ENCODE measurements at regions not wholly inside any gene's neighbourhood (a gene's known extent, or its start where the extent isn't known, plus 50 kb on each side); places are given as distances from the start of the nearest gene placed in this dataset.

DNA sequence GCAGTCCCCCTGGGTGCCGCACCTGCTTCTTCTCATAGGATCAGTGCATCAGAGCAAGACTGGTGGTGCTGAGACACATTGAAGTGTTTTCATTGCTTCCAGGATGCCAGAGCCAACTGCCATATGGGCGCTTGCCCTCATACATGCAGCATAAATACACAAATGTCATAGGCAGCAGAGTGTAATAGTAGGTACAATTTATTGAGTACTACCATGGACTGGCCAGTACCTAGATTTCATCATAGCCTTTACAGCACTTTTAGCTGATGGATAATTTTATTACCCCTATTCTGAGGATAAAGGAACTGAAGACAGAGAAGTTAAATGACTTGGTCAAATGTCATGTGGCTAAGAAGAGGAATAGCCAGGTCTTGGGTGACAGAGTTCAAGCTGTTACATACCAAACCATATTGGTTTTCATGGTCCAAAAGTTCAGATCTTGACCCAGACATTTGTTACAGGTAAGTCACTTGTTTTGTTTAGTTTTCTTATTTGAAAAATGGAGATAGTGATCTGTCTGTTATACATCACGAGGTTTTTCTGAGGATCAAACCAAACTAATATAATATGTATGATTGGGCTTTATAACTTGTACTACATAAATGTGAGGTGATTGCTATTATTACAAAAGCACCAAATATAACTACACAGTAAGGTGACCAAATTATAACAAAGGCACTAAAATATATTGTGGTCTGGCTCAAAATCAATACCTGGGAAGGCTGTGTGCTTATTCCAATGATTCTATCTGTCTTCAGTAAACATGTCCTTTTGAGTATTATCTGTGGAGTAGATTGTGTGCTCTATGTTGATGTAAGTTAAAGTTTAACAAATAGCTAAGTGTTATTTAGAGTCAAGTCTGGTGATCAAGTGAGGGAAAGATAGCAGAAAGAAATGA, 151.9 kb upstream of the CYRIA start:
- DNase-seq (ENCODE audit: low read depth): no peak

DNA sequence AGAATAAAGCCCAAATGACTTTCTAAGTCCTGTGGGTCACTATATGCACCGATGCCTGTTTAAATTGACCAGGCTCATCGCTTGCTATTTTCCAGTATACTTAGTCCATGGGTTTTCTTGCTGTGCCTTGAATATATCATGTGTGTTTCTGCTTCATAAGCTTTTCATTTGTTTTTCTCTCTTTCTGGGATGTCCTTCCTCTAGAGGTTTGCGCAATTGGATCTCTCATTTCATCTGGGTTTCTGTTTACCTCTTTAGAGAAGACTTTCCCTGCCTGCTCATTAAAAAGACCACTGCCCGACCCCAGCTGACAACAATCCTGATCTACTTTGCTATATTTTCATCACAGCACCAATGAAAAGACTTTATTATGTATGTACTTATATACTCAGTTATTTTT, 150.9 kb upstream of the CYRIA start:
- no peak for DNase-seq (ENCODE audit: low read depth)

DNA sequence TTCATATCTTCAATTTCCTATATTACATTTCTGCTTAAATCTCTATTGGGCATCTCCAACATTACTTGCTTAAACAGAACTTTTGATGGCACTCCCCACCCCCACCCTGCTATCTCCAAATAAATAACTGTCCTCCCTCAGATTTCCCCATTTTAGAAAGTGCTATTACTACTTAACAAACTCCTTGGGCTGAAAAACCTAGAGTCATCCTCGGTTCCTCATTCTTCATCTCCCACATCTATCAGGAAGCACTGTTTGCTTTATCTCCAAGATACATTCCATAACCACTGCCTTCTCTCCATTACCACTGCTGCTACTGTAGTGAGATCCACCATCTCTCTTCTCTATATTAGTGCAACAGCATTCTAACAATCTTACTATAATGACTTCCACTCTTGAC, 150.4 kb upstream of the CYRIA start:
- DNase-seq (ENCODE audit: low read depth): no peak

DNA sequence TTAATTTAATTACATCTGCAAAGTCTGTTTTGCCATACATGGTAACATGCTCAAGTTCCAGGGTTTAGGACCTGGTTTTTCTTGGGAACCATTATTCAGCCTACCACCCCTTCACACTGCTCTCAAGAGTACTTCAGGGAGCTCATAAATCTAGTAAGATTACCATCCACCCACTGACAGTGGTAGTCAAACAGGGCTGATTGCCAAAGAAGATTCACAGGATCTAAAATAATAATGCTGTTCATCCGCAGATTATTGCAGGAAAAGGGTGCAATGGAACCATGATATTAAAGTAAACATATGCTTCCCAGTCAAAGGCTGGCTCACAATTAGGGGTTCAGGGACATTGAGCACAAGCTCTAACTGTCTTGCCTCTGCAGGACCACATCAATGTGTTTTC, 148.0 kb upstream of the CYRIA start:
- DNase-seq (ENCODE audit: low read depth): no peak

DNA sequence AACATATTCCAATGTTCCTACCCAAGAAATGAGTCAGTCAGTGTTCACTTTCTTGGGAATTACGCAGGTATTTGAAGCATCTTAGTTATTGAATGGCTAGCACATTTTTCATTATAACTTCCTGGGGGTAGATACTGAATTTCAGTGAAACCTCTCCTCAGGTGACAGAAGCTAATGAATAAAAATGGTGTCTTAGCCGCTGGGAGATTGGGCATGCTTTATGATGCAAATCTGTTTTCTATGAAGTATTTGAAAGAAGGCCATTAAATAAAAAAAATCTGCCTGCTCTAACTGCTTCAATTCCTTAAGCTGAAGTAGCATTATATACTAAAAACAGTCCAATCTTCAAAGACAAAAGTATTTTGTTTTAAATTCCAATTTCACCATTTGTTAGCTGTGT, 132.8 kb upstream of the CYRIA start:
- no peak for DNase-seq (ENCODE audit: low read depth)

DNA sequence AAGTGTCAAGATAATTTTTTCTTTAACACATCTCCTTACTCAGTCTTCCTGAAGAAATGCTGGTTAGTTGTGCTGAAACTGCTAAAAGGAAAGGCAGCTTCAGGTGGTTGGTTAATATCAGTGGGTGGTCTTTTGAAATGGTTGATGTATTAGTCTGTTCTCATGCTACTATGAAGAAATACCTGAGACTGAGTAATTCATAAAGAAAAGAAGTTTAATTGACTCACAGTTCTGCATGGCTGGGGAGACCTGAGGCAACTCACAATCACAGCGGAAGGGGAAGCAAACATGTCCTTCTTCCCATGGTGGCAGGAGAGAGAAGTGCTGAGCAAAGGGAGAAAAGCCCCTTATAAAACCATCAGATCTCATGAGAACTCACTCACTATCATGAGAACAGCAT, 125.9 kb upstream of the CYRIA start:
- DNase-seq (ENCODE audit: low read depth): no peak

DNA sequence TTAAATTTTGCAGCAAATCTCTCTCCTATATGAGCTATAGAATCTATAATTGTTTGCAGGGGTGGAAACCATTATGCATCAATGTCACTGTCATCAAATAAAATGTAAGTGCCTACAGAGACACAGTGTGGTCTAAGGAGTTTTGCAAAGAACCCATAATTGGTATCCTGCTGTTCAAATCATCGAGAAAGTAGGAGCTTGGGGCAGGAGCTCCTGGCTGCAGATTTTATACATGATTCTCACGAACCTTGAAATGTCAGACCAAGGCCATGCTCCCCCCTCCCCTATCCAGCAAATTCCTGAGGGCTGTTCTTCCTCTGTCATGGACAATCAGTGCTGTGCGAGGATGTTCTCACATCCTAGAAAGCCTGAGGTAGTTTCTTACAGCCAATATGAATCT, 119.5 kb upstream of the CYRIA start:
- no peak for DNase-seq (ENCODE audit: low read depth)

DNA sequence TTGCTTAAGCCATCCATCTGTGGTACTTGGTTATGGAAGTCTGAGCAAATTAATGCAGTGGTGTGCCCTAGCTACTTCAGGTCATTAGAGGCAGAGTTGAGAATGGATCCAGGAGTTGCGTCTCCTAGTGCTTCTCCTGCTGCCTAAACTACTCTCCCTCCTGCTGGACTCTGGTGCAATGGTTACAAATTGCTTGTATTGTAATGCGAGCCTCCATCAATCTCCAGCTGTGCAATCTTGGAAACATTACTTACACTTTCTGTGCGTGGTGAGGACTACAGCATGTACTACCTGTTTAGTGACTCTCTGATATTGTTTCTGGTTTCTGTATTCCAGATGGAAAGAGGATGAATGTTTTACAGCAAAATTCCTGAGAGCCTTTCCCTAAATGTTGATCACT, 119.0 kb upstream of the CYRIA start:
- DNase-seq (ENCODE audit: low read depth): no peak

DNA sequence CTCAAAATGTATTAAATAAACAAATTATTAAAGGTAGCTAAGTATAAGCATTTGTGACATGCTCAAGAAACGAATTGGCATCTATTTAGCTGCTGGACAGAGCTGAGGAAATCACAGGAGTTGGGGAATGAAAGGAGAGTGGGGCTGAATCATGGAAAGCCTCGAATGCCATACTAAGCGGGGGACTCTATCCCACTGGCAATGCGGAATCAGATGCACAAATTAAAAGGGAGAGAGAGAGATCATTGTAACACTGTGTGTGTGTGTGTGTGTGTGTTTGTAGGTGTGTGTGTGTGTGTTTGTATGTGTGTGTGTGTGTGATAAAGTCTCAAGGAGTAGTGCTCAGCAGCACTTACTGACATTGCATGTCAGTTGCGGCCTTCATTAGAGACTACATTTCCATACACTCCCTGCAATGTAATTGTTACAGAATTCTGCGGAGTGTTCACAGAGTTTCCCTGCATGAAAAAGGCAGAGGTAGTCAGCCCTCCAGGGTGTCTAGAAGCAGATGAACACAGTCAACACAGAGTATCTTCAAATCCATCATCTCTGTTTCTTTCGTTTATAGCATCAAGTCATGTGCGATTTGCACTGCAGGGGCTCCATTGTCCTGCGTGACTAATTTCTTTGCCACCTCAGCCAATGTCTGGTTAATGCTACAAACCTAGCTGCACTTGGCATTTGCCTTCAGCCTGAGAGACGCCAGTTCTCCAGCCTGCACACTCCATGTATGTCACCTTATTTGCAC, 111.7 kb upstream of the CYRIA start:
- no peak for DNase-seq (ENCODE audit: low read depth)

DNA sequence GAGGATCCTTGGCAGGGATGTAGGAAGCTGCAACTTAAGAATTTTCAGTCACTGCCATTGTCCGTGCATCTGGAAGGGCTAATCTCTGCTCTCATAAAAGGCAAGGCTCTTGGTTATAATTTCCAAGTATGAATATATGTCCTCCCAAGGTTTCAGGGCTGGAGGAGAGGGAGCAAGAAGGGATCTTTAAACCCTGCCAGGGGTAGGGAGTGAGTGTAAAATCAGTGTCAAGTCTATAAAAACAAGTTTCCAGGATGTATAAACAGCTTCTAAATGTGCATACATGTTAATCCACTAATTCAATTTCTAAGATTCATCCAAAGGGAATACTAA, 110.2 kb upstream of the CYRIA start:
- DNase-seq (ENCODE audit: low read depth): no peak

DNA sequence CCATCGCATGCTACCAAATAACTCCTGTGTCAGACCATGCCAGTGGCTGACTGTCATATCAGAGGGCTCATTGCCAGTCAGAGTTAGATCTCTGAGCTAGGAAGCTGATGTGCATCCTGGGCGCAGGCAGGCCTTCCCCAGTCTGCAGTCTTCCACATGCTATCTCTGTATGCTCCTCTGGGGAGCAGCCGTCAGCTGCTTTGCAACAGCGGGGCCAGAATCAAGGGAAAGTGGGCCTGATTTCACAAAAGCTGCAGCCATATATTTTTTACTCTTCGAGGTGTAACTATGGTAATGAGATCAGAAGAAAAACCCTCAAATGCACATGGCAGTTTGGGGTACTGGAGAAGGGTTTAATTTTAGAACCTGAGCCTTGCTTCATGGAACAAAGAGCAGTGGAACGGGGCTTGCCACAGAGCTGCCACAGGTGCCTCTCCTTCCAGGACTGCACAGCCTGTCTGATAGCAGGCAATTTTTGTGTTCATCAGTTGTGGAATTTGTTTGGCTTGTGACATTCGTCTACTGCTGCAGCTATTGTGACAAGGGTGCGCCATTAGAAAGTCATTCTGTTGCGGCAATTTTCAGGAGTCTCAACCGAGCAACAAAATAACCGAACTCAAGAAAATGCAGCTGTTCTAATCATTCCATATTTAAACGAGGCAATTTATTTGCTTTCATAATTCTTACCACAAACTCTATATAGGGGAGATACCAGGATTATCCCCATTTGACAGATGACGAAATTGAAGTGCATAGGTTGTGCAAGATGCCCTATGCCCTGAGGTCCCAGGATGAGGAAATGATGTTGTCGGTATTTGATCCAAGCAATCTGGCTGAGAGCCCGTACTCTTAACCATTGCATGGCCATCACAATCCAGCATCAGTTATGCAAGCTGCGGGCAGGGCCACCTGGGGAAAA, 109.6 kb upstream of the CYRIA start:
- DNase-seq (ENCODE audit: low read depth): no peak

DNA sequence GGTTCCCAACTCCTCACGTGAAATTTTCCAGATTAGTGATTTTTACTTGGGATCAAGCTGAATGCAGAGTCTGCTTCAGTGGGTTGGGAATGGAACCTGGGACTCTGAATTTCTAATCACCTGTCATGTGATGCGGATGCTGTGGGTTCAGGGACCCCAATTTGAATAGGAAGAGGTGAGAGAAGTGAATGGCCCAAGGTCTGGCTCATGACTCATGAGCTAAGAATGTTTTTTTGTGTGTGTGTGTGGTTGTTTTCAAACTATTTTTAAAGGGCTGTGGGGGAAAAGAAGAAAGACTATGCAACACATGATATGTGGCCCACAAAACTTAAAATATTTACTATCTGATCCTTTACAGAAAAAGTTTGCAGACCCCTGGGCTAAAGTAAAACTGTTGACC, 108.5 kb upstream of the CYRIA start:
- DNase-seq (ENCODE audit: low read depth): no peak

DNA sequence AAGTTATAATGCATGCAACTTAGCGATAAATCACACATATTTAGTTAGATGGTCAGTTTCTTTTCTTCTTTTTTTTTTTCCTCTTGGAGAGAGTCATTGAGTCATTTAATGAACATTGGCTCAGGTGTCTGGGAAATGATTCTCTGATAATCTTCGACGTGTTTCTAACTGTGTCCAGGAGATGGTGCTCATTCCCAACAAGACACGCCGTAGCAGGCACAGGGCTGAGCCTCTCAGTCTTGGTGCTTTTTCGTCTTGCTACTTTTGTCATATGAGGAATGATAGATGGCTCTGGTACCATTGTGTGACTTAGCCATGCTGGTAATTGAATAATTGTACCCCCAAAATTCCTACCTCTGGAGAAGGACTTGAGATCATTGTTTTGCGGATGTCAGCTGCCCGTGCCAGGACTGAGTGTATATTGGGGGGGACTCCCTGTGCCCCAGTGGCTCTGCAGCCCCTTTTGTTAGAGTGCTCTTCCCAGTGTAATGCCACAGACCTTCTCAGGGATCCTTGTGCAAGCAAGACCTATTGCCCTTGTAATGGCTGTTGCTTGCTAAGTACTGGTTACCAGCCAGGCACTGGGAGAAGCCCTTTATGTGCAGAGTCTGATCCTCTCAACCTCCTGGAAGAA, 107.6 kb upstream of the CYRIA start:
- no peak for DNase-seq (ENCODE audit: low read depth)

DNA sequence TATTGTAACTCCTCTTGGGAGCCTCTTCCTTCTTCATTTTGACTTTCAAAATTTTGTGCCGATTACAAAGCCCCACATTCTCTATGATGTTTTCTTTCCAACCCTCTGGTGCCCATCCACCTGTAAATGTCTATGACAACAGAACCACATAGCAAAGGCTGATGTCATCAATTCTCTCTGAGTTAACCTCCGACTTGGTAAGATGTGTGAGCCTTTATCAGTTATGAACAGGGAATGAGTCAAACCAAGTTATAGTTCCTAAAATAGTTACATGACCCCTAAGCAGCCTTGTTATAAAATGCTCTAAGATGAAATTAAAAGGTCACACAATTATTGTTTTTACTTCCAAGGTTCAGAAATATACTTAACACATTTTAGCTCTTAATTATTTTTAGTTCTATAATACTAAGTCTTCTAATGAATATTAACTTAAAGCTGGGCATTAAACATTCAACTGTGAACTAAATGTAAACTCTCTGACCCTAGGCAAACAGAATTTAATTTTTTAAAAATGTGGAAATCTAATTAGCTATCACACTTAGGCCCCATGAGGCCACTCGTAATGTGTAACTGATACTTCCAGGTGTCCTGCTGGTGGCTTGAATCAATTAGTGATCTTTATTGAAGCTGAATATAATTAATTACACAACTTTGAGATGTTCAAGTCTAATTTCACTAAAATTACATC, 102.3 kb upstream of the CYRIA start:
- no peak for DNase-seq (ENCODE audit: low read depth)

DNA sequence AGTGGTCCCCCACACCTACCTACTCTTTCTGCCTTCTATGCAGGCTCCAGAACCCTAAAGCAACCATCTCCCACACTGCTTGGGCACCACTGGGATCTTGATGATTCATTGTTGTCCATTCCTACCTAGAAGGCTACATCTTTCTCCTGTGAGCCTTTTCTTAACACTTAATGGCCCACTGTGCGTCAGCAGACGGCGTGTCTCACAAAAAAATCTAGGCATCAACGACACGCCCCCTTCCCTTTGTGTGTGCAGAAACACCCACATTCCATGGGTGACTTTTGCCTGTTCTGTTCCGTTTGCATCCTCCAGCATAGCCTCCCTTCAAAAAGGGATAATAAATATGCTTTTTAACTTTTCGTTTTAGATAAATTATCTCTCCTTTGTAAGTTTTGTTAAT, 99.7 kb upstream of the CYRIA start:
- no peak for DNase-seq (ENCODE audit: low read depth)

DNA sequence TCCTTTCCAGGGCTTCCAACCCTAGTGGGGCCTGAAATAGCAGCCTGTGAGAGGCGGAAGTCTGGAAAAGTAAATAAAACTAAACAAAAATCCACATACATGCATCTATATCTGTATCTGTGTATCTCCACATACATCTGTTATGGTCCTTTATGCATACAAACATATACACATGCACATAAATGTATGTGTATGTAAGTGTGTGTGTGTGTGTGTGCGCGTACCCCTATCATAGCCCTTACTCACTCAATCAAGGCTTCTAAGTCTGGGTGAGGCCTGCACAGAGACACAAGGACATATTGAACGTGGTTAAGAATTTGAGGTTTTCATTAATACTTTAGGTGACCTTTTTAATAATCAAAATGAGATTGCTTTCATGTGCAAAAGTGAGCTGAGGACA, 98.9 kb upstream of the CYRIA start:
- DNase-seq (ENCODE audit: low read depth): no peak

DNA sequence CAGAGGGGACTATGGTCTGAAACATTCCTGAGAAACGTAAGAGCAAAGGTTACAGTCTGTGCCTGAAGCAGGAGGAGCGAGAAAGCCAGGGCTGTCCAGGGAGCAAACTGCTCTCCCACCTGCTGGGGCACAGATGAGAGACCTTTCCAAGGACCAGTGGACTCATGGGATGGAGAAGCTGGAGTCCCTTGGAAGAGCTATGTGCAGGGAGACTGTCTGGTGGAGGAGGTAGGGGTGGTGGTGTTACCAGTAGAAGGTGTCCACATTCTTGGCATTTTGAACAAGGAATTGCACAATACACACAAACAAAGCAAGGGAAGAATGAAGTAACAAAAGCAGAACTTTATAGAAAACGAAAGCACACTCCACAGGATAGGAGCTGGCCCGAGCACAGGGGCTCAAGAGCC, 97.9 kb upstream of the CYRIA start:
- no peak for DNase-seq (ENCODE audit: low read depth)

DNA sequence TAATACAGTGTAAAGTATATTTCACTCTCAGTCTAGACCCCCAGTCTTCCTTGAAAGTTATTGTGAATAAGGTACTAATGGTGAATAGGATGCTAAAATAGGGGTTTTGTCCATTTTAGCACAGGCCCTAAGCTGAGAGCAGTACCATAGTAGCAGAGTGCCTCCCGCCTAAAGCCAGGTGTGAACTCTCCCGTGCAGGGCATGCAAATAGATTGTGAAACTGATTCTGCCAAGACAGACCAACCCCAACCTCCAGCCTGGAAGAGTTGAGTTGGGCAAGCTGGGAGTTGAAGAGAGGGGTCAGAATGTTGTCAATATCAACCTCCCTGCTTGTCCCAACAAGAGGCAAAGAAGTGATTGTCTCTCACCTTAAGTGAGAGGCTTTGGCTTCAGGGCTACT, 97.4 kb upstream of the CYRIA start:
- no peak for DNase-seq (ENCODE audit: low read depth)

DNA sequence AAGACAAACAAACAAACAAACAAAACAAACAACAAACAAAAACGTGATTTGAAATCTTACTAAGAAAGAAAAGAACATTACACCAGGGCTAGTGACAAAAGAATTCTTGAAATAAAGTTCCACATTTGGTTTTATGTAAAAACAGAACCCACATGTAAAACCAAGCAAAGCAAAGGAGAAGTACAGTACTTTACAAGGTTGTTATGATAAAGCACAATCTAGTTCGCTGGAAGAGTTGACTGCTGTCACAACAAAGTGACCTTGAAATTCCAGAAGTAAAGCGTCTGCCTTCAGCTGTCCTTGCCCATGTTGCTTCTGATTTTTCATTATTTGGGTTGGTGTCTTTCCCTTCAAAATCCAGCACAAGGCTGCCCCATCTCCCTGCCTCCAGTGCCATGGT, 94.8 kb upstream of the CYRIA start:
- DNase-seq (ENCODE audit: low read depth): no peak

DNA sequence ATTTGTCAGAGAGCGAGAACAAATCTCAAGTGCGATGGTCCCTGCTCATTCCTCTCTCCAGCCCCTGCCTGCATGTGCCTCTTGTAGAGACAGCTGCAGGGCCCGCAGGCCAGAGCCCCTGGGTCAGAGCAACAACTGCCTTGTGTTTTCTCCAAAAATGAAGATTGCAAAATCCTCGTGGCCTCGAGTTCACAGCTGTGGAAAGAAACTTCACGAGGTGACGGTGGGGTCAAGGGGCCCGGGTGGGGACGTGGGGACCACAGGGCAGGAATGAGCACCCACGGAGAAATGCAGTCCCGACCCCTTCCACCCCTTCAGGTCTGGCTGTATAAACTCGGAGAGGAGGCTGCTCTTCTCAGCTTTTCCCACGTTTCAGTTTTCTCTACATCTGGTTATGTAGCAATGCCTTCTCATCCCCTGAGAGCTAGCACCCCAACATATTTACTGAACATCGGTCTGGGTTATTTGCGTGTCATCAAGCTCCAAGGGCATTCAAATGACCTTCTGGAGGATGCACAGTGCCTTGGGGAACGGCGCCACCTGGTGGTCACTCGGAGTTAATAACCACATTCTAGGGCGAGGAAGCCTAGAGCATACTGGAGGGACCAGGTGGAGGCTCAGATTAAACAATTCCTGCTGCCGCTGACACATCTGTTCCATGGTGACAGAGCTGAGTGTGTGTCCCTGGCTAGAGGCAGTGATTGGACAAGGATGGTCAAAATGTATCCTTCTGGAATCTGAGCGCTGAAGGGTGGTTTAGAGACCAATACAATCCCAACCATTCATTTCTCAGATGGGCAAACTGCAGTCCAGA, 91.4 kb upstream of the CYRIA start:
- peak; percentile 45 for DNase-seq (ENCODE audit: low read depth)

DNA sequence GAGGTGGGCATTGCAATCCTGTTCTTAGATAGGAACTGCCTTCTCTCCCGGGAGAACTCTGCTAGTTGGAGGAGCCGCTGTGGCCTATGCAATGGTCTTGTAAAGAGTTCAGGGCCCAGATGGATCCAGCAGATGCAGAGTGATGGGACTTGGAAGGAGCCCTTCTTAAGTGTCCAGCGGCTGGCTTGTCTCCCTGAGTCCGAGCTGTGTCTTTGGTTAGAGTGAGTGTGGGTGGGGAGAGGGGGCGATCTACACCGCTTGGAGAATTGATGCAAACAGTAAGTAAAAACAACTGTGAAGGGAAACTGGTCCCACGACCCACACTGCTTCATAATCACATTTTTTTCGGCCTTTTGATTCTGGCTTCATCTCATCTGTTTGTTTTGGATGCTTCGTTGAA, 89.8 kb upstream of the CYRIA start:
- DNase-seq (ENCODE audit: low read depth): no peak
